Fibroblast of peridontal ligament (primary cell): ENCODE measurements at regions not wholly inside any gene's neighbourhood (a gene's known extent, or its start where the extent isn't known, plus 50 kb on each side); places are given as distances from the start of the nearest gene placed in this dataset.

Experiments used
- DNase-seq: peaks from one replicate; pipeline ENCODE4 v3.0.0-alpha.2; 2010; ENCODE audit errors: extremely low read depth

DNA sequence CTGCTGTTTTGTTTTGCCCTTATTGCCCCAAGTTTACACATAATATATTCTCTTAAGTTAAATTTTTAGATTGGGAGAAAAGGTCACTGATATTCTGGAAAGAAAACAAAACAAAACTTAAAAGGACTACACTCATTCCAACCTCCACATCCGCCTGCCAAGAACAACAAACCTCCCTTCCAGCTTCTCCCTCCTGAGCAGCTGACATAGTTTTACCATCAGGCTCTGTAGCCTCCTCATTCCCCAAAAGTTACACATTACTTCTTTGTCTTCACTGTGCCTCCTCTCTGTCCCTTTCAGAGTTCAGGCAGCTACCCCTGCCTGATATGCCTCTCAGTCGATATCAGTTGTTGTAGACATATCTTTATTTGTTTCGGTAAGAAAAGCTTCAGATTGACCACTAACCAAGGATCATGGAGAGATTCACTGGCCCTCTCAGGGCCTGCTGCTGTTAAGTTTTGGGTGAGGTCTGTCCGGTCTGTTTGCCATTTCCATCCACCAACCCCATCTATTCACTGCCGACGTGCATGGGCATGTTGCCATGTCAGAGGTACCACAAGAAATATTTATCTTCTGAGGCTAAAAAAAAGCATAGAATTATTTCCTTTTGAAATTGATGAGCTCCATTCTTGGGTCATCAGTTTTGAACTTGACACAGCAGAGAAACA lies 164.1 kb downstream of the GASK1B start:
- peak; percentile 41 for DNase-seq

DNA sequence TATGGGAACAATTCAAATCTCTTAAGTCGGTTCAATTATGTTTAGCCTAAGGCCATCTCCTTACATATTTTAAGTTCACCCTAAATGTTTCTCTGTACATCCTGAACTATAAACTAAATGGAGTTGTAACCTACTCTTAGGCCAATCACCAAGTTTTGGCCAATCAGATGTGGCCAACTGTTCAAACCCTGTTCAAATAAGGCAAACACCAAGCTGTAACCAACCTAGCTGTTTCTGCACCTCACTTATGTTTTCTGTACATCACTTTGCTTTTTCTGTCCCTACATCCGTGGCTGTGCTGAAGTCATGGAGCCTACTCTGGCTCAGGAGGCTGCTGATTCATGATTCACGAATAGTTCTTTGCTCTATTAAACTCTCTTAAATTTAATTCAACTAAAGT lies 165.3 kb downstream of the GASK1B start:
- DNase-seq = no peak

- DNase-seq = no peak
These were observed 165.8 kb downstream of the GASK1B start for GRCh38 chr4:158006990-158007389.

DNA sequence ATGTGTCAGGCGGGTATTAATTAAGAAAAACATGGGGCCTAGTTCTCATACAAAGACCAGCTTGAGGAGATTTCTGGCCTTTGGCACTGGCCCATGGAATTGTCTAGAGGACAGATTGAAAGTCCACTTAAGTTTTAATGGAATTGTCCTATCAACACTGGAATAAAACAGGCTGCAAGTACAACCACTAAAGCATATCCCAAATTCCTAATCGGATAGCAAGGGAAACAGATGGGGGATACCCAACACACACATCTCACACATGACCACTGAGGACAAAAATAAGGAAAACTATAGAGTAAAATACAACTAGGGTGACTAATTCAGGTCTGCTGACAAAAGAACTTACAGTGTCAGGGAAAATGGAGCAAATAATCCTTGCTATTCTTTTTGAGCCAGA lies 167.8 kb downstream of the GASK1B start:
- no peak for DNase-seq

GRCh38 chr4:158004101-158004500 lies 168.7 kb downstream of the GASK1B start:
- no peak for DNase-seq

DNA sequence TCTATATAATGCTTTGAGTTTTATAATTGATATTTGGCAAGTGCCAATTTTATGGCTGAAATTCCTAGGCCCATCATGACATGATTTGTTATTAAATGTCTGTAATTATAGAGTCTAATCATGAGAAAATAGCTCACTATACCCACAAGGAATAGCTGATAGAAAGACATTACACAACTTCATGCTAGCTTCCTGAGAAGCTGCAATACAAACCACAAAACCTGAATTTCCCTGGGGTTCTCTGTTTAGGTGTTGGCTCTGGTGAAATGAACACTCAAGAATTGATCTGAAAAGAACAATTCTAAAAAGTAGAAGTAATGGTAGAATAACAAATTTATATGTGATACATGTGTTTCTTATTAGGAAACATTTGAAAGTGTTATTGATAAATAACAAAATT lies 169.6 kb downstream of the GASK1B start:
- peak; percentile 33 for DNase-seq

DNA sequence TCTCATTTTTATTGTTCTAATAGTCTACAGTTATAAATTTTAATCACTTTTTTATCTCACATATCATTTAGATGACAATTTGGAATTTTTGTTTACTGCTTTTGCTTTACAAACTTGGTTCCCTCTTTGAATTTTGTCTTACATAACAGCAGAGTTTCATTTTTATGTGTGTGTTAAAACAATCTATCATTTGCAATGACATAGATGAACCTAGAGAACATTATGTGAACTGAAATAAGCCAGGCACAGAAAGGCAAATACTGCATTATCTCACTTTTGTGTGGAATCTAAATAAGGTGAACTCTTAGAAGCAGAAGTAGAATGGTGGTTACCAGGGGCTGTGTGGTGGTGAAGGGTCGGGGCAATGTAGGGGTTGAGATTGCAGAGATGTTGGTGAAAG lies 170.7 kb downstream of the GASK1B start:
- DNase-seq = no peak

DNA sequence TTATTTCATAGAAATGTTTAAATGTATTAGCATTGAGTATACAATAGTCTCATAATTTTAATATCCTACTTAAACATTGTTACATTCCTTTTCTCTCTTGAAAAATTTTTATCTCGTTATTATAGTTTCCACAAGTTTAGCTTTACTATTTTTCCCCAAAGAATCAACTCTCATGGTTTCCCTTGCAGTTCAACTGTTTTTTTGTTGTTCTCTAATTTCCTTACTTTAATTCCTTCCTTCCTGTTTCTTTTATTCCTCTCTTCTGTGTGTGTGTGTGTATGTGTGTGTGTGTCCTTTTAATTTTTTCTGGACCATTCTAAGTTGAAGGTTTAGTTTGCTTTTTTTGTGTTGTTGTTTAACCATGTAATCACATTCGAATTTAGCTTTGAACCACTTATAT lies 171.1 kb downstream of the GASK1B start:
- no peak for DNase-seq

DNA sequence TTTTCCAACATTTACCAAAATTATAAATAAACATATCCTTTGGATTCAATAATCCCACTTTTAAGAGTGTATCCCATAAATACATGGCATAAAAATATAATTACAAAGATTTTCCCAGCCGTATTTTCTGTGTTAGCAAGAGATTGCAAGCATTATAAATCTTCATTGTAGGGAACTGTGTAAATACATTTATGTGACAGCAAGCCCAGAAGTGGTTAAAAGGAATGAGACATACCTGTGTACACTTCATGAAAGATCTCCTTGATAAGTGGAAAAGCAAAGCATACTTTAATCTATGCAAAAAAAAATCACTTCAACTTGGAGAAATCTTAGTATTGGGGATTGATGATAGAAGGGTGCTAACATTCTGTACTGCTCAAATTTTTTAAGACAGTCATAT lies 173.1 kb downstream of the GASK1B start:
- no peak for DNase-seq

DNA sequence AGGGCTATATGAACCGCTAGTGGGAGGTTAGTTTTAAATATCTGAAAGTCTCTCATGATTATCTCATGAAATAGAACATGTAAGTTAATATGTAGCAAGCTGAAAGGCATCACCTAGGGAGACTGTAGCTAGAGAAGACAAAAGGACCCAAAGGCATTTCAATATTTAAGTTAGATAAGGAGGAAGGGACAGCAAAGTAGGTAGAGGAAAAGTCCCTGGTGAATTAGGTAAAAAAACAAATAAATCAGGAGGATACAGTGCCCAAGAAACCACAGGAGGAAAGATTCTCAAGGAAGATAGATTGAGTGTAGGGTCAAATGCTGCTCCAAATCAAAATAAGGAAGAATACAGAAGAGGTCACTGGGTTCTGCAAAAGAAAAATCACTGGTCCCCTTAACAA lies 175.5 kb downstream of the GASK1B start:
- DNase-seq = no peak

- no peak for DNase-seq
These were observed 176.5 kb downstream of the GASK1B start for GRCh38 chr4:157996061-157997028.

- DNase-seq = peak; percentile 33
These were observed 178.0 kb downstream of the GASK1B start for GRCh38 chr4:157994863-157995262.

- DNase-seq = no peak
These were observed 179.6 kb downstream of the GASK1B start for GRCh38 chr4:157992948-157993839.

GRCh38 chr4:157992038-157992705 lies 180.7 kb downstream of the GASK1B start:
- DNase-seq = peak; percentile 93

DNA sequence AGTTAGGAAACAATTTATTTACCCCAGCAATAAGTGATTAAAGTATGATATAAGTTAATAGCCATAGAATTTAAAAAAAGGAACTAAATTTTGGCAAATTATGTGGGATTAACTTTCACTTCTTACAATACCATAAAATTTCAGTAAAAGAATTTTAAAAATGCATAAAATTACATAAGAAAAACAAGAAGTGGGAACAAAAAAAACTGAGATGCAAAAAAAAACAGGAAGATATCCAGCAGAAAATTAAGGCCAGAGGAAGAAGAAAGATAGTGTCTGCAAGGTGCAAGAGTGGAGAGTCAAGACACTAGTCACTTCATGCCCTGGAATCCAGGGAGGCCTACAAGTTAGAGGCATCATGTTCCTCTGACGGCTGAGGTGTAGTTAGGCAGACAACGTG lies 184.2 kb downstream of the GASK1B start:
- no peak for DNase-seq

DNA sequence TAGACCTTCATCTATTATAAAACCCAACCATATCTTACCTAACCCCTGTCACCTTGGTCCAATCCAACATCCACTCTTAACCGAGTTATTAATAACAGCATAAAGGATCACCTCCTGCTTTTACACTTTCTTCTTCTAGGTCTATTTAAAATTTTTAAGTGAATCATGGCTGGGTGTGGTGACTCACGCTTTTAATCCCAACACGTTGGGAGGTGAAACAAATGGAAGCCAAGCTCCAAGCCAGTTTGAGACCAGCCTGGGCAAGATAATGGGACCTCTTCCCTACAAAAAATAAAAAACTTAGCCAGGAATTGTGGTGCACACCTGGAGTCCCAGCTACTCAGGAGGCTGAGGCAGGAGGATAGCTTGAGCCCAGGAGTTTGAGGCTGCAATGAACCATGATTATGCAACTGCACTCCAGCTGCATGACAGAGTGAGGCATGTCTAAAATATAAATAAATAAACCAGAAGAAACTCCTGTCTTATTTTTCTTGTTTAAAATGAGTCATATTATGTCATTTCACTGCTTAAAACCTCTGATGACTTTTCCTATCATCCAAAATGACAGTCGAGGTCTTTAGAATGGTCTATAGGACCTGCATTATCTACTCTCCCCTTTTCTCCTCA lies 188.4 kb downstream of the GASK1B start:
- no peak for DNase-seq

DNA sequence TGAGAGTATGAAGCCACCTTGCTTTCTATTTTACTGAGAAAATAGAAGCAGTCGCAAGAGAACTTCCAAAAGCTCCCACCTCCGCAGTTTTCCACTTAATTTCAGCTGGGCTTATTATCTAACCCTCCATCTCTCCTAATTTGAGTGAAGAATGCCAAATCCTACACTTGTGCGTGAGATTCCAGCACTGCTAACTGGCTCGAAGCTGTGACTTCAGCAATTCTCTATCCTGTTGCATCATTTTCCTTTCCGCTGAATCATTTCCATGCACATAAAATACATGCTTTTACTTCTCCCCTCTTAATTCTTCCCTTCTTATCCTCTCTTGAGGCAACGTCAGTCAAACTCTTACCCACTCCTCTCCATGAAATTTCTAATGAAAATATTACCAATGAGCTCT lies 189.5 kb downstream of the GASK1B start:
- no peak for DNase-seq

- DNase-seq = no peak
These were observed 192.7 kb downstream of the GASK1B start for GRCh38 chr4:157980158-157980557.

- DNase-seq = peak; percentile 81
These were observed 194.0 kb downstream of the GASK1B start for GRCh38 chr4:157978680-157979361.

GRCh38 chr4:157977086-157977485 lies 195.7 kb downstream of the GASK1B start:
- peak; percentile 65 for DNase-seq
